Vagina (tissue), 2 donors: ENCODE measurements at regions not wholly inside any gene's neighbourhood (a gene's known extent, or its start where the extent isn't known, plus 50 kb on each side); places are given as distances from the start of the nearest gene placed in this dataset.

ENCODE experiments used
- POLR2A ChIP-seq, 2 donors: fragments of 450-650 bp; IDR thresholded peaks; one replicate each; pipeline ENCODE4 v1.6.1; 2017; ENCODE audit warnings: antibody characterized with exemption in 2 of 2, mild to moderate bottlenecking in 2 of 2, moderate library complexity in 2 of 2
- POLR2AphosphoS5 ChIP-seq, 2 donors: sonication (generic); formaldehyde crosslinking; IDR thresholded peaks; one replicate each; pipeline ENCODE4 v1.9.0; 2017; ENCODE audit warnings: antibody characterized with exemption in 2 of 2, mild to moderate bottlenecking in 2 of 2, low read depth in 1 of 2; ENCODE audit not compliant: insufficient read depth in 1 of 2
- TF ChIP-seq, protein P1 (sequence below), 3 experiments: fragments of 450-650 bp in 2 of 3; fragments of 200-600 bp in 1 of 3; sonication (generic) in 1 of 3; IDR thresholded peaks; one replicate each; pipeline ENCODE4 v1.5.1; 2017 to 2019; ENCODE audit warnings: antibody characterized with exemption in 3 of 3, mild to moderate bottlenecking in 2 of 3, moderate library complexity in 2 of 3

DNA sequence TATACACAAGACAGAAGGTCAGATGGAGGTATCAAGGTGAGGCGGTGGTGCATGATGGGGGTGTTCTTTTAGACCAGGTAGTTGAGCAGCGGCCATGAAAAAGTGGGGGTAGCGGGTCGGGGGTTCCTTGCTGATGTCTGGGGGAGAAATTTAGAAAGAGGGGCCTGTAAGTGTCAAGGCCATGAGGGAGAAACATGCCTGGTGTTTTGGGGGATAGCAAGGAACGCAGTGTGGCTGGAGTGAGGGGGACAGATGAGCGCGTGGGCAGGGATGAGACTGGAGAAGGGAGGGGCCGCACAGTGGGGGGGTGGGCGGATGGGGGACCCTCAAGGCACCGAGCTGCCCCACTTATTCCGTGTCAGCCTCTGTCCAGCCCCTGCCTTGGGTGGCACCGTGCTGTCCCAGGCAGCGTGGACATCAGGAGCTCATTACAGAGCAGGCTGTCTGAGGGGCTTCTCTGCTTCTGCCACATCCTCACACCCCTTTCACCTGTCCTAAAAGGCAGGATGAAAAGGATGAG lies 143.3 kb downstream of the SMAD6 start:
- TF ChIP-seq, protein P1, sequence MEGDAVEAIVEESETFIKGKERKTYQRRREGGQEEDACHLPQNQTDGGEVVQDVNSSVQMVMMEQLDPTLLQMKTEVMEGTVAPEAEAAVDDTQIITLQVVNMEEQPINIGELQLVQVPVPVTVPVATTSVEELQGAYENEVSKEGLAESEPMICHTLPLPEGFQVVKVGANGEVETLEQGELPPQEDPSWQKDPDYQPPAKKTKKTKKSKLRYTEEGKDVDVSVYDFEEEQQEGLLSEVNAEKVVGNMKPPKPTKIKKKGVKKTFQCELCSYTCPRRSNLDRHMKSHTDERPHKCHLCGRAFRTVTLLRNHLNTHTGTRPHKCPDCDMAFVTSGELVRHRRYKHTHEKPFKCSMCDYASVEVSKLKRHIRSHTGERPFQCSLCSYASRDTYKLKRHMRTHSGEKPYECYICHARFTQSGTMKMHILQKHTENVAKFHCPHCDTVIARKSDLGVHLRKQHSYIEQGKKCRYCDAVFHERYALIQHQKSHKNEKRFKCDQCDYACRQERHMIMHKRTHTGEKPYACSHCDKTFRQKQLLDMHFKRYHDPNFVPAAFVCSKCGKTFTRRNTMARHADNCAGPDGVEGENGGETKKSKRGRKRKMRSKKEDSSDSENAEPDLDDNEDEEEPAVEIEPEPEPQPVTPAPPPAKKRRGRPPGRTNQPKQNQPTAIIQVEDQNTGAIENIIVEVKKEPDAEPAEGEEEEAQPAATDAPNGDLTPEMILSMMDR (IDR thresholded peaks at IDR 0.05): no peak
- TF ChIP-seq POLR2A (IDR thresholded peaks at IDR 0.05) (no peak), POLR2AphosphoS5 (IDR thresholded peaks at IDR 0.05; ENCODE audit: insufficient read depth in 1 of 2, low read depth in 1 of 2) (no peak)
